Fibroblast of mammary gland (primary cell): ENCODE measurements at regions not wholly inside any gene's neighbourhood (a gene's known extent, or its start where the extent isn't known, plus 50 kb on each side); places are given as distances from the start of the nearest gene placed in this dataset.

Experiments
- DNase-seq: peaks from one replicate; pipeline ENCODE4 v3.0.0-alpha.2; 2010; ENCODE audit warnings: low read depth
- H3K4me3 ChIP-seq: 2 replicates; pipeline ENCODE4 v1.5.1; 2011; ENCODE audit warnings: low read depth, mild to moderate bottlenecking, low read length, moderate library complexity; ENCODE audit not compliant: control insufficient read depth
- CTCF ChIP-seq: conservative IDR thresholded peaks from 2 replicates; pipeline ENCODE4 v1.5.1; 2011; ENCODE audit warnings: low read depth, low read length, inconsistent platforms; ENCODE audit not compliant: control insufficient read depth, insufficient read depth

- DNase-seq, result no peak
- H3K4me3 ChIP-seq, result no peak overlapping the region
- no peak for TF ChIP-seq CTCF
These were observed 63.8 kb upstream of the TOM1L1 start for GRCh38 chr17:54836723-54837462.

- no peak overlapping the region for H3K4me3 ChIP-seq
- DNase-seq, result no peak
- TF ChIP-seq CTCF, result no peak
These were observed 61.8 kb upstream of the TOM1L1 start for GRCh38 chr17:54838651-54839421.

GRCh38 chr17:54839447-54839846 is 61.2 kb upstream of the TOM1L1 start:
- no peak overlapping the region for H3K4me3 ChIP-seq
- no peak for TF ChIP-seq CTCF

GRCh38 chr17:54840885-54841591 is 59.6 kb upstream of the TOM1L1 start:
- H3K4me3 ChIP-seq, result no peak overlapping the region
- DNase-seq, result no peak
- TF ChIP-seq CTCF, result no peak

More at GRCh38 chr17:54839447-54839846, 61.2 kb upstream of the TOM1L1 start:
- no peak for DNase-seq

- no peak for TF ChIP-seq CTCF
- no peak for DNase-seq
- H3K4me3 ChIP-seq, result no peak overlapping the region
These were observed 59.0 kb upstream of the TOM1L1 start for GRCh38 chr17:54841656-54842055.

GRCh38 chr17:54844233-54844632 is 56.4 kb upstream of the TOM1L1 start:
- no peak for DNase-seq
- H3K4me3 ChIP-seq, result no peak overlapping the region
- no peak for TF ChIP-seq CTCF
